HG03575 (cell line): ENCODE measurements at regions not wholly inside any gene's neighbourhood (a gene's known extent, or its start where the extent isn't known, plus 50 kb on each side); places are given as distances from the start of the nearest gene placed in this dataset.

Source experiments
- ATAC-seq: cut with Tn5 transposase; IDR thresholded peaks from one replicate; pipeline ENCODE4 v1.9.1; 2021; ENCODE audit not compliant: unreplicated experiment, insufficient number of reproducible peaks, low FRiP score; ENCODE audit errors: extremely low read depth

- no peak for ATAC-seq
Observed at GRCh38 chr11:31966846-31967245, 124.0 kb upstream of the RCN1 start.

- no peak for ATAC-seq
Observed at GRCh38 chr11:31964181-31964580, 126.7 kb upstream of the RCN1 start.

- ATAC-seq: no peak
Observed at GRCh38 chr11:31960126-31960525, 130.7 kb upstream of the RCN1 start.

- no peak for ATAC-seq
Observed at GRCh38 chr11:31959716-31960115, 131.2 kb upstream of the RCN1 start.

GRCh38 chr11:31958076-31958735 is 132.7 kb upstream of the RCN1 start:
- ATAC-seq: no peak

- ATAC-seq: no peak
Observed at GRCh38 chr11:31957674-31958073, 133.2 kb upstream of the RCN1 start.

- no peak for ATAC-seq
Observed at GRCh38 chr11:31956310-31956709, 134.6 kb upstream of the RCN1 start.

- no peak for ATAC-seq
Observed at GRCh38 chr11:31955838-31956237, 135.0 kb upstream of the RCN1 start.

- ATAC-seq: no peak
Observed at GRCh38 chr11:31953803-31954327, 137.0 kb upstream of the RCN1 start.

- peak; percentile 54 for ATAC-seq
Observed at GRCh38 chr11:31949733-31950200, 138.6 kb upstream of the PAX6 start.

- no peak for ATAC-seq
Observed at GRCh38 chr11:31947051-31947450, 135.9 kb upstream of the PAX6 start.

- ATAC-seq: peak; percentile 93
Observed at GRCh38 chr11:31943056-31943780, 132.1 kb upstream of the PAX6 start.

GRCh38 chr11:31940371-31941037 is 129.4 kb upstream of the PAX6 start:
- no peak for ATAC-seq

GRCh38 chr11:31939004-31939403 is 127.9 kb upstream of the PAX6 start:
- no peak for ATAC-seq

GRCh38 chr11:31936312-31936711 is 125.2 kb upstream of the PAX6 start:
- no peak for ATAC-seq

GRCh38 chr11:31932879-31933278 is 121.8 kb upstream of the PAX6 start:
- no peak for ATAC-seq

GRCh38 chr11:31927982-31928381 is 116.9 kb upstream of the PAX6 start:
- ATAC-seq: no peak

- ATAC-seq: no peak
Observed at GRCh38 chr11:31926816-31927528, 115.8 kb upstream of the PAX6 start.

- no peak for ATAC-seq
Observed at GRCh38 chr11:31926106-31926505, 115.0 kb upstream of the PAX6 start.
